Spleen (tissue), 11 donors: ENCODE measurements at regions not wholly inside any gene's neighbourhood (a gene's known extent, or its start where the extent isn't known, plus 50 kb on each side); places are given as distances from the start of the nearest gene placed in this dataset.

Experiments
- DNase-seq: peaks from one replicate; pipeline ENCODE4 v3.0.0-alpha.2; 2020
- H3K27ac ChIP-seq, 8 donors: fragments of 200-600 bp; sonication (generic) in 7 of 8; 1 replicate in 4 of 8; 2 replicates in 4 of 8; pipeline versions ENCODE4 v1.5.0 to v1.8.0; 2016 to 2021; ENCODE audit warnings: inconsistent platforms in 4 of 8, mild to moderate bottlenecking in 4 of 8, moderate library complexity in 1 of 8
- H3K27me3 ChIP-seq, 7 donors: fragments of 200-600 bp; sonication (generic) in 6 of 7; replicated peaks in 1 of 7; 1 replicate in 4 of 7; 2 replicates in 3 of 7; pipeline versions ENCODE4 v1.5.0 to v1.8.0; 2016 to 2021; ENCODE audit warnings: inconsistent platforms in 3 of 7, mild to moderate bottlenecking in 1 of 7
- H3K36me3 ChIP-seq, 6 donors: fragments of 200-600 bp; sonication (generic) in 5 of 6; 1 replicate in 4 of 6; 2 replicates in 2 of 6; pipeline versions ENCODE4 v1.5.0 to v1.8.0; 2016 to 2021; ENCODE audit warnings: inconsistent platforms in 2 of 6
- H3K4me1 ChIP-seq, 6 donors: fragments of 200-600 bp; sonication (generic) in 5 of 6; 1 replicate in 3 of 6; 2 replicates in 3 of 6; pipeline versions ENCODE4 v1.5.0 to v1.8.0; 2016 to 2021; ENCODE audit warnings: inconsistent platforms in 3 of 6
- H3K4me3 ChIP-seq, 8 donors: fragments of 200-600 bp; sonication (generic) in 7 of 8; 1 replicate in 4 of 8; 2 replicates in 4 of 8; pipeline versions ENCODE4 v1.5.0 to v1.8.0; 2016 to 2021; ENCODE audit warnings: inconsistent platforms in 4 of 8, mild to moderate bottlenecking in 4 of 8, moderate library complexity in 2 of 8
- H3K9me3 ChIP-seq, 8 donors: fragments of 200-600 bp; sonication (generic) in 7 of 8; 1 replicate in 4 of 8; 2 replicates in 4 of 8; pipeline versions ENCODE4 v1.5.0 to v1.8.0; 2016 to 2021; ENCODE audit warnings: inconsistent platforms in 4 of 8
- CTCF ChIP-seq, 11 experiments: fragments of 200-600 bp in 7 of 11; fragments of 450-650 bp in 4 of 11; sonication (generic) in 4 of 11; IDR thresholded peaks in 8 of 11; conservative IDR thresholded peaks in 3 of 11; 1 replicate in 7 of 11; 2 replicates in 4 of 11; pipeline versions ENCODE4 v1.4.0 to v1.8.0; 2016 to 2021; ENCODE audit warnings: antibody characterized with exemption in 11 of 11, inconsistent platforms in 4 of 11, mild to moderate bottlenecking in 1 of 11
- POLR2A ChIP-seq, 3 donors: fragments of 450-650 bp; IDR thresholded peaks; one replicate each; pipeline ENCODE4 v1.5.1; 2017; ENCODE audit warnings: antibody characterized with exemption in 3 of 3, mild to moderate bottlenecking in 1 of 3
- POLR2AphosphoS5 ChIP-seq, 3 donors: sonication (generic); formaldehyde crosslinking; IDR thresholded peaks; one replicate each; pipeline ENCODE4 v1.5.1; 2017; ENCODE audit warnings: antibody characterized with exemption in 3 of 3
- WGBS, 5 donors: extraction: QIAGEN DNeasy Blood & Tissue Kit in 3 of 5; methylation state at CpG; one replicate each; pipeline versions ENCODE4 v1.1.5 to v1.1.7; 2013 to 2018; 5-methylcytosine and 5-hydroxymethylcytosine counted together
- intact Hi-C: fragments of 100-400 bp; cut with DNase I; formaldehyde crosslinking; loops from one replicate; pipeline ENCODE4 v1.15.0; 2023; ENCODE audit warnings: low total_unique reads
- donor health status: healthy with polysubstance abuse.
- donor health status: DM: no; HTN: no; CAD: no; lungs with moderate emphysema.
- donor health status: DM: no; HTN: no; CAD: no.
- donor health status: Bipolar disorder and iron deficiency.
- donor health status: healthy.
- donor health status: DM: no; HTN: no; CAD: no.
- donor health status: DM: yes; HTN: yes; CAD: no.

GRCh38 chr9:89795538-89796195 lies 190.9 kb downstream of the GADD45G start:
- Histone ChIP-seq H3K27me3 (no peaks in the 10 kb centered on the region), H3K4me3 (no peak overlapping the region), H3K9me3 (no peaks in the 10 kb centered on the region), H3K4me1 (no peaks in the 10 kb centered on the region), H3K27ac (no peak overlapping the region), H3K36me3 (no peaks in the 10 kb centered on the region)
- intact Hi-C loops, result no loop called here
- no peak for DNase-seq
- TF ChIP-seq POLR2A (IDR thresholded peaks at IDR 0.05), result no peak
- no peak for TF ChIP-seq POLR2AphosphoS5 (IDR thresholded peaks at IDR 0.05)
- no peak for TF ChIP-seq CTCF (IDR thresholded peaks at IDR 0.05 in 8 of 11, conservative IDR thresholded peaks at IDR 0.05 in 3 of 11)
- 72 to 93% (median 81%) methylated on average over 10 of the region's 10 CpGs for WGBS, 5 donors

- H3K4me1 ChIP-seq, result no peaks in the 10 kb centered on the region
- H3K9me3 ChIP-seq, result no peaks in the 10 kb centered on the region
- H3K27ac ChIP-seq, result no peak overlapping the region
- no peaks in the 10 kb centered on the region for H3K36me3 ChIP-seq
- 76 to 84% (median 82%) methylated on average over 4 to 6 of the region's 6 CpGs for WGBS, 5 donors
- TF ChIP-seq POLR2AphosphoS5 (IDR thresholded peaks at IDR 0.05) (no peak), CTCF (IDR thresholded peaks at IDR 0.05 in 8 of 11, conservative IDR thresholded peaks at IDR 0.05 in 3 of 11) (no peak), POLR2A (IDR thresholded peaks at IDR 0.05) (no peak)
- no peak for DNase-seq
- no peak overlapping the region for H3K4me3 ChIP-seq
- no peaks in the 10 kb centered on the region for H3K27me3 ChIP-seq
- intact Hi-C loops, result no loop called here
Measured at GRCh38 chr9:89796606-89797005, 191.8 kb downstream of the GADD45G start.

- no peaks in the 10 kb centered on the region for H3K36me3 ChIP-seq
- H3K27me3 ChIP-seq, result no peaks in the 10 kb centered on the region
- WGBS, 5 donors, result 88 to 96% (median 93%) methylated on average over 11 of the region's 11 CpGs
- no peak for TF ChIP-seq POLR2AphosphoS5 (IDR thresholded peaks at IDR 0.05)
- no peak for TF ChIP-seq CTCF (IDR thresholded peaks at IDR 0.05 in 8 of 11, conservative IDR thresholded peaks at IDR 0.05 in 3 of 11)
- no peak for TF ChIP-seq POLR2A (IDR thresholded peaks at IDR 0.05)
- H3K9me3 ChIP-seq, result no peaks in the 10 kb centered on the region
- no peak overlapping the region for H3K4me3 ChIP-seq
- no peak for DNase-seq
- H3K4me1 ChIP-seq, result no peaks in the 10 kb centered on the region
- intact Hi-C loops, result no loop called here
- no peak overlapping the region for H3K27ac ChIP-seq
Measured at GRCh38 chr9:89797255-89797654, 192.4 kb downstream of the GADD45G start.

GRCh38 chr9:89797937-89798455 lies 193.2 kb downstream of the GADD45G start:
- Histone ChIP-seq H3K27me3 (no peaks in the 10 kb centered on the region), H3K4me1 (no peaks in the 10 kb centered on the region), H3K4me3 (no peak overlapping the region), H3K36me3 (no peaks in the 10 kb centered on the region), H3K9me3 (no peaks in the 10 kb centered on the region), H3K27ac (no peak overlapping the region)
- no peak for DNase-seq
- intact Hi-C loops, result no loop called here
- 77 to 90% (median 83%) methylated on average over 8 of the region's 8 CpGs for WGBS, 5 donors
- no peak for TF ChIP-seq CTCF (IDR thresholded peaks at IDR 0.05 in 8 of 11, conservative IDR thresholded peaks at IDR 0.05 in 3 of 11)
- TF ChIP-seq POLR2A (IDR thresholded peaks at IDR 0.05), result no peak
- TF ChIP-seq POLR2AphosphoS5 (IDR thresholded peaks at IDR 0.05), result no peak
